A549 (cell line): ENCODE measurements at regions not wholly inside any gene's neighbourhood (a gene's known extent, or its start where the extent isn't known, plus 50 kb on each side); places are given as distances from the start of the nearest gene placed in this dataset.

Experiments used
- ATAC-seq, 2 experiments: fragments of 200-7000 bp in 1 of 2; fragments of >200 bp in 1 of 2; cut with Nextera tagmentation in 1 of 2; cut with Tn5 transposase in 1 of 2; 3 replicates each; pipeline versions ENCODE4 v1.8.0 to v1.9.1; 2018 to 2020; ENCODE audit warnings: mild to moderate bottlenecking in 1 of 2, moderate library complexity in 1 of 2
- CTCF ChIA-PET: fragments of 300-600 bp; sonication (Branson Sonifier 250); formaldehyde crosslinking; extraction: SDS; loops from one replicate; lab custom pipeline; 2021; ENCODE audit warnings: antibody characterized with exemption, inconsistent platforms; lab: Yijun Ruan, JAX
- POLR2A ChIA-PET: fragments of 350-600 bp; formaldehyde crosslinking; extraction: SDS; loops from one replicate; lab custom pipeline; 2021; ENCODE audit warnings: antibody characterized with exemption, inconsistent platforms; lab: Yijun Ruan, JAX
- DNase-seq, 2 experiments: peaks; one replicate each; pipeline versions ENCODE4 v3.0.0 to v3.0.0-alpha.2; 2011 to 2016; ENCODE audit warnings: low read depth in 1 of 2, low spot score in 1 of 2
- FAIRE-seq: peaks from 2 replicates; lab custom pipeline; 2011; peaks lifted over from hg19 to GRCh38; lab: Jason Lieb, UNC
- H3K27ac ChIP-seq, 2 experiments: fragments of >200 bp; sonication (Bioruptor Twin); formaldehyde crosslinking; 3 replicates each; pipeline ENCODE4 v1.5.1; 2016 to 2017
- H3K4me1 ChIP-seq: fragments of >200 bp; sonication (Bioruptor Twin); formaldehyde crosslinking; 3 replicates; pipeline ENCODE4 v1.6.1; 2016
- H3K4me2 ChIP-seq: fragments of >200 bp; sonication (Bioruptor Twin); formaldehyde crosslinking; 3 replicates; pipeline ENCODE4 v1.6.1; 2016
- H3K4me3 ChIP-seq: fragments of >200 bp; sonication (Bioruptor Twin); formaldehyde crosslinking; 3 replicates; pipeline ENCODE4 v1.5.1; 2016
- H3K9me3 ChIP-seq: fragments of >200 bp; sonication (Bioruptor Twin); formaldehyde crosslinking; 3 replicates; pipeline ENCODE4 v1.6.1; 2016
- CBX8 ChIP-seq: fragments of 200-600 bp; sonication (generic); IDR thresholded peaks from 2 replicates; pipeline ENCODE4 v1.6.1; 2016
- CEBPB ChIP-seq, 2 experiments: fragments of >200 bp in 1 of 2; sonication (Bioruptor Twin) in 1 of 2; formaldehyde crosslinking in 1 of 2; IDR thresholded peaks; 2 replicates each; pipeline ENCODE4 v1.6.1; 2012 to 2016
- EHF ChIP-seq: fragments of 250-450 bp; sonication (Bioruptor Pico); IDR thresholded peaks from 2 replicates; pipeline ENCODE4 v1.5.0; 2020; ENCODE audit warnings: mild to moderate bottlenecking
- EHMT2 ChIP-seq: fragments of 200-600 bp; sonication (generic); IDR thresholded peaks from 2 replicates; pipeline ENCODE4 v1.6.1; 2016; ENCODE audit warnings: antibody characterized with exemption, low read depth, mild to moderate bottlenecking, moderate library complexity
- EP300 ChIP-seq, 2 experiments: fragments of >200 bp; sonication (Bioruptor Twin); formaldehyde crosslinking; IDR thresholded peaks; 2 replicates in 1 of 2; 3 replicates in 1 of 2; pipeline ENCODE4 v1.6.1; 2016 to 2017
- ESRRA ChIP-seq: fragments of 150-350 bp; IDR thresholded peaks from 2 replicates; pipeline ENCODE4 v1.6.1; 2014; ENCODE audit warnings: mild to moderate bottlenecking, low read length, borderline replicate concordance
- FOSB ChIP-seq: fragments of 250-450 bp; sonication (Bioruptor Pico); IDR thresholded peaks from 2 replicates; pipeline ENCODE4 v1.5.0; 2020; ENCODE audit warnings: mild to moderate bottlenecking, moderate library complexity
- FOSL2 ChIP-seq, 2 experiments: fragments of 450-650 bp in 1 of 2; fragments of >200 bp in 1 of 2; sonication (Bioruptor Twin) in 1 of 2; formaldehyde crosslinking; IDR thresholded peaks; 2 replicates each; pipeline versions ENCODE4 v1.5.0 to v1.6.1; 2016 to 2020; ENCODE audit warnings: mild to moderate bottlenecking in 1 of 2, moderate library complexity in 1 of 2
- GATA3 ChIP-seq: IDR thresholded peaks from 2 replicates; pipeline ENCODE4 v1.6.1; 2012; ENCODE audit warnings: borderline replicate concordance
- HEYL ChIP-seq: fragments of 250-450 bp; sonication (Bioruptor Pico); IDR thresholded peaks from 2 replicates; pipeline ENCODE4 v1.8.0; 2021; ENCODE audit warnings: mild to moderate bottlenecking, moderate library complexity
- HMGXB4 ChIP-seq: fragments of 250-450 bp; sonication (Bioruptor Pico); IDR thresholded peaks from 2 replicates; pipeline ENCODE4 v1.5.0; 2021; ENCODE audit warnings: mild to moderate bottlenecking, moderate library complexity, borderline replicate concordance
- HOXB5 ChIP-seq: fragments of 250-450 bp; sonication (Bioruptor Pico); IDR thresholded peaks from 2 replicates; pipeline ENCODE4 v1.5.0; 2020; ENCODE audit warnings: mild to moderate bottlenecking, moderate library complexity
- JUN ChIP-seq, 2 experiments: fragments of >200 bp; sonication (Bioruptor Twin); formaldehyde crosslinking; IDR thresholded peaks; 2 replicates in 1 of 2; 3 replicates in 1 of 2; pipeline ENCODE4 v1.6.1; 2016 to 2017
- JUNB ChIP-seq: fragments of >200 bp; sonication (Bioruptor Twin); formaldehyde crosslinking; IDR thresholded peaks from 2 replicates; pipeline ENCODE4 v1.6.1; 2016
- MYC ChIP-seq: IDR thresholded peaks from 2 replicates; pipeline ENCODE4 v1.6.1; 2012; ENCODE audit warnings: mild to moderate bottlenecking, inconsistent platforms, low read length, improper control_type of control experiment, borderline replicate concordance
- NPAS2 ChIP-seq: fragments of 250-450 bp; sonication (Bioruptor Pico); IDR thresholded peaks from 2 replicates; pipeline ENCODE4 v1.8.0; 2022; ENCODE audit warnings: mild to moderate bottlenecking, moderate library complexity, borderline replicate concordance
- PBX3 ChIP-seq: IDR thresholded peaks from 2 replicates; pipeline ENCODE4 v1.6.1; 2012
- RAD21 ChIP-seq, 2 experiments: fragments of >200 bp in 1 of 2; sonication (Bioruptor Twin) in 1 of 2; formaldehyde crosslinking in 1 of 2; IDR thresholded peaks in 1 of 2; conservative IDR thresholded peaks in 1 of 2; 2 replicates in 1 of 2; 3 replicates in 1 of 2; pipeline ENCODE4 v1.6.1; 2012 to 2018; ENCODE audit warnings: inconsistent platforms in 1 of 2
- REST ChIP-seq: fragments of 200-600 bp; sonication (generic); IDR thresholded peaks from 2 replicates; pipeline ENCODE4 v1.6.1; 2016; ENCODE audit warnings: antibody characterized with exemption, mild to moderate bottlenecking, moderate library complexity
- RNF2 ChIP-seq: fragments of 200-600 bp; sonication (generic); IDR thresholded peaks from 2 replicates; pipeline ENCODE4 v1.6.1; 2016; ENCODE audit warnings: low read depth, mild to moderate bottlenecking, antibody characterized with exemption, moderate library complexity, borderline replicate concordance
- SMC3 ChIP-seq: fragments of >200 bp; sonication (Bioruptor Twin); formaldehyde crosslinking; IDR thresholded peaks from 3 replicates; pipeline ENCODE4 v1.6.1; 2018; ENCODE audit warnings: inconsistent platforms
- TFCP2L1 ChIP-seq: fragments of 250-450 bp; sonication (Bioruptor Pico); IDR thresholded peaks from 2 replicates; pipeline ENCODE4 v1.5.0; 2021; ENCODE audit warnings: mild to moderate bottlenecking
- ZC3H11A ChIP-seq: fragments of 450-650 bp; IDR thresholded peaks from 2 replicates; pipeline ENCODE4 v1.6.1; 2014; ENCODE audit warnings: antibody characterized with exemption, mild to moderate bottlenecking
- ZNF302 ChIP-seq: fragments of 250-450 bp; sonication (Bioruptor Pico); IDR thresholded peaks from 2 replicates; pipeline ENCODE4 v1.9.0; 2021; ENCODE audit warnings: inconsistent platforms, mild to moderate bottlenecking, moderate library complexity
- WGBS: methylation state at CpG from one replicate; pipeline ENCODE4 v1.1.6; 2017; ENCODE audit errors: missing lambda C conversion rate; 5-methylcytosine and 5-hydroxymethylcytosine counted together

- DNase-seq = no peak
- H3K27ac ChIP-seq = peak overlapping the region; percentile 68 to 78; a peak in 4 of 6 replicates
- TF ChIP-seq NPAS2 (CRISPR knock-in tag) = no peak
- ATAC-seq = no peak
- WGBS = 86% methylated on average over 18 of the region's 23 CpGs
- H3K9me3 ChIP-seq = no peaks in the 10 kb centered on the region
- peaks cover 39% of the 10 kb centered on the region for H3K4me1 ChIP-seq
- peak overlapping the region; percentile 40 for H3K4me2 ChIP-seq
- ChIA-PET CTCF (interaction anchor here (0.6 to 17.4 kb wide), 7 partner anchors 15 to 794 kb away, joined by 3 to 222 read pairs (median 4); no protein-coding TSS in a partner anchor), POLR2A (no interaction called here)
- no peak for FAIRE-seq
- H3K4me3 ChIP-seq = no peak overlapping the region
These were observed 332.2 kb downstream of the DYSF start for GRCh38 chr2:71785516-71785981.

GRCh38 chr2:71784734-71785511 lies 331.6 kb downstream of the DYSF start:
- 19% methylated on average over 8 of the region's 8 CpGs for WGBS
- ChIA-PET CTCF (interaction anchor here (0.6 to 17.4 kb wide), 10 partner anchors 15 to 1417 kb away, joined by 3 to 222 read pairs (median 4); no protein-coding TSS in a partner anchor), POLR2A (interaction anchor here (0.7 kb wide), 1 partner anchor 189 kb away, joined by 5 read pairs; no protein-coding TSS in a partner anchor)
- Histone ChIP-seq H3K9me3 (no peaks in the 10 kb centered on the region), H3K4me3 (no peak overlapping the region), H3K27ac (peak overlapping the region; percentile 68 to 78), H3K4me1 (peaks cover 39% of the 10 kb centered on the region)
- DNase-seq (peak; percentile 37 to 87), FAIRE-seq (no peak), ATAC-seq (peak; percentile 64 to 67)
- no peak for TF ChIP-seq RNF2
- TF ChIP-seq PBX3 = peak; percentile 53; the same call in 1 of the 2 replicates
- no peak for TF ChIP-seq MYC
- TF ChIP-seq RAD21 (conservative IDR thresholded peaks at IDR 0.05 in 1 of 2, IDR thresholded peaks at IDR 0.05 in 1 of 2) = peak in 1 of 2 experiments; percentile 15; a peak in 1 of 5 replicates
- 0 out of 5 replicates have a peak, but pooled peaks of 1 of the 2 experiments have one; percentile 46 for TF ChIP-seq JUN (IDR thresholded peaks at IDR 0.05)
- peak; percentile 60; the same call in 1 of the 2 replicates for TF ChIP-seq GATA3
- TF ChIP-seq CEBPB (IDR thresholded peaks at IDR 0.05) = peak in 1 of 2 experiments; percentile 28; a peak in 1 of 4 replicates
- TF ChIP-seq JUNB = peak; percentile 73
- TF ChIP-seq HOXB5 (CRISPR knock-in tag) = no peak
- TF ChIP-seq SMC3 = no peak
- no peak for TF ChIP-seq EP300 (IDR thresholded peaks at IDR 0.05)
- TF ChIP-seq FOSL2 (IDR thresholded peaks at IDR 0.05) = peak; percentile 85
- peak; percentile 86 for TF ChIP-seq FOSL2 (CRISPR knock-in tag; IDR thresholded peaks at IDR 0.05)
- no peak for TF ChIP-seq TFCP2L1 (CRISPR knock-in tag)
- TF ChIP-seq, all 56 proteins: peak for 7
- peak overlapping the region; percentile 40 for H3K4me2 ChIP-seq

- Histone ChIP-seq H3K4me2 (peak overlapping the region; percentile 40), H3K9me3 (no peaks in the 10 kb centered on the region), H3K4me1 (peaks cover 48% of the 10 kb centered on the region), H3K4me3 (no peak overlapping the region), H3K27ac (peak overlapping the region; percentile 68 to 78)
- CTCF ChIA-PET = interaction anchor here (1.0 to 17.4 kb wide), 6 partner anchors 16 to 963 kb away, joined by 3 to 222 read pairs (median 4); no protein-coding TSS in a partner anchor
- POLR2A ChIA-PET = no interaction called here
- no peak for ATAC-seq
- DNase-seq = no peak
- no peak for FAIRE-seq
- WGBS = 90% methylated on average over 4 of the region's 4 CpGs
- TF ChIP-seq HEYL (no peak), EHF (CRISPR knock-in tag) (no peak), ZNF302 (CRISPR knock-in tag) (no peak), HMGXB4 (CRISPR knock-in tag) (no peak), ESRRA (no peak), CBX8 (no peak), FOSB (CRISPR knock-in tag) (no peak), REST (no peak), ZC3H11A (no peak), PBX3 (no peak), NPAS2 (CRISPR knock-in tag) (no peak), EHMT2 (no peak), MYC (no peak)
These were observed 330.5 kb downstream of the DYSF start for GRCh38 chr2:71783815-71784214.
